HUES6 (cell line): ENCODE measurements at regions not wholly inside any gene's neighbourhood (a gene's known extent, or its start where the extent isn't known, plus 50 kb on each side); places are given as distances from the start of the nearest gene placed in this dataset.
"Not testable (repeated sequence)": the region's sequence is repeated elsewhere in the genome, so short reads cannot be mapped to it uniquely, and the experiment has no call there.

ENCODE experiments used
- H3K27ac ChIP-seq: 2 replicates; pipeline ENCODE4 v1.7.0; 2013; ENCODE audit warnings: low read depth, mild to moderate bottlenecking, low read length, inconsistent platforms
- H3K27me3 ChIP-seq: 2 replicates; pipeline ENCODE4 v1.6.1; 2013; ENCODE audit warnings: low read length; ENCODE audit not compliant: control insufficient read depth, insufficient read depth
- H3K36me3 ChIP-seq: 2 replicates; pipeline ENCODE4 v1.6.1; 2013; ENCODE audit warnings: low read length; ENCODE audit not compliant: control insufficient read depth, insufficient read depth
- H3K4me1 ChIP-seq: 2 replicates; pipeline ENCODE4 v1.6.1; 2013; ENCODE audit warnings: low read length; ENCODE audit not compliant: control insufficient read depth, insufficient read depth
- H3K4me3 ChIP-seq: 2 replicates; pipeline ENCODE4 v1.5.1; 2013; ENCODE audit warnings: low read depth, low read length
- H3K9ac ChIP-seq: one replicate; pipeline ENCODE4 v1.6.1; 2013; ENCODE audit warnings: mild to moderate bottlenecking, low read length
- H3K9me3 ChIP-seq: 2 replicates; pipeline ENCODE4 v1.6.1; 2013; ENCODE audit warnings: low read depth, low read length; ENCODE audit not compliant: control insufficient read depth, insufficient read depth

DNA sequence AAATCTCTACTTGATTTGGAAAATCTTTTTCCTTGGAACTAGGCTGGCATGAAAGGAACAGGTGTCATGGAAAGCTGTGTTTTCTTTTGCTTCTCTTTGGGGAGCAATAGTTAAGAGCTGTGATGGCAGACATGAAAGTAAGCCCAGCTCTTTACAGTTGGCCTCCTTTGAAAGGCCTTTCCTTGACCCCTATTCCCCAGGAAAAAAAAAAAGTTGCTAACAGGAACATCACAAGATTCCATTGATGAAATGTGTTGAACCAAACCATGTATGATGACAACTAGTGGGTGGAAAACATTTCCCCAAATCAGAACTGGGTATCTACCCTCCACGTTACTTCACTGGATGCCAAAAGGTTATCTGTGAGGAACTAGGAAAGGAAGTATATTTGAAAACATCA is 190.7 kb upstream of the RPL34 start:
- H3K27ac ChIP-seq = no peak overlapping the region
- no peak overlapping the region for H3K9ac ChIP-seq
- no peaks in the 10 kb centered on the region for H3K27me3 ChIP-seq
- peaks cover 3% of the 10 kb centered on the region; the same call in 1 of the 2 replicates for H3K9me3 ChIP-seq
- no peak overlapping the region for H3K4me3 ChIP-seq
- no peaks in the 10 kb centered on the region for H3K4me1 ChIP-seq
- no peaks in the 10 kb centered on the region for H3K36me3 ChIP-seq

DNA sequence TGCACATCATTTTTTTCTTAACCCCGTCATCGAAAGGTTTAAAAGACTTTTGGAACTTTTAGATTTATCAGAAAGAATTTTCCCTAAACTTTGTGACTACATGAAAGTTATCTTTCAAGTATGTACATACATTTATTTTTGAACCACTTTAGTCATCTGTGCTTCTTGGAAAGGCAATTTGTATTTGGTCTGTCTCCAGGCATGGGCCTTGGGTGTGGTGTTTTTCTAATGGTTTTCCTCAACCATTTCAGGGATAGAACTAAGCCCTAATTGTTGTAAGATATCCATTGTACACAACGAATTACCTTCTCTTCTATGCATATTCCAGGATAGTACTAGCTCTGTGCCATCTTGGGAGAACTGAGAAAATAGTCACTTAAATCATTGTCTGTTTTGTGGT is 191.5 kb upstream of the RPL34 start:
- H3K9ac ChIP-seq = no peak overlapping the region
- H3K4me3 ChIP-seq = no peak overlapping the region
- H3K4me1 ChIP-seq = no peaks in the 10 kb centered on the region
- H3K9me3 ChIP-seq = 0 out of 2 replicates have a peak, but pooled peaks cover under 1% of the 10 kb centered on the region
- H3K27ac ChIP-seq = no peak overlapping the region; the same call in 1 of the 2 replicates
- H3K27me3 ChIP-seq = no peaks in the 10 kb centered on the region
- no peaks in the 10 kb centered on the region for H3K36me3 ChIP-seq

DNA sequence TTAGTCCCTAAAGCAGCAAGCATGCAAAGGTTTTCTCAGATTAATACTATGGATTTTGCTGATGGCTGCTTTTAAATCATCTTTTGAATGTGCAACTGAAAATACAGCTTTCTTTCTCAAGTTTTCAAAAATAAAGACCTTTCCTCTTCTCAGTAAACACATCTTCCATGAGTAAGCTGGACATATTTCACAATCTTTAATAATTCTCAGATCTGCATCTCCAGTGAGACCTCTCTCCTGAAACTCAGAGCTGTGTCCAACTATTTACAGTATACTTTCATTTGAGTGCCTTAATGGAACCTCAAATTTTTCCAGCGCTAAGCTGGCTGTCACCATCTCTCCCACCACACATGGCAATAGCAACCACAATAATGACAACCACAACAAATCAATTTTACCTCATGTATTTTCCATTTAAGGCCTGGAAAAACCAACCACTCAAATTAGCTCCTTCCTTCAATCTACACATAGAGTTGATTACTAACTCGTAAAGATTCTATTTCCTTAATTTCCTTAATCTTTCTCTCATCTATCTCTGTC is 192.4 kb upstream of the RPL34 start:
- no peak overlapping the region for H3K27ac ChIP-seq
- no peak overlapping the region for H3K9ac ChIP-seq
- H3K36me3 ChIP-seq = no peaks in the 10 kb centered on the region
- no peaks in the 10 kb centered on the region for H3K9me3 ChIP-seq
- no peaks in the 10 kb centered on the region for H3K27me3 ChIP-seq
- H3K4me3 ChIP-seq = no peak overlapping the region
- no peaks in the 10 kb centered on the region for H3K4me1 ChIP-seq

DNA sequence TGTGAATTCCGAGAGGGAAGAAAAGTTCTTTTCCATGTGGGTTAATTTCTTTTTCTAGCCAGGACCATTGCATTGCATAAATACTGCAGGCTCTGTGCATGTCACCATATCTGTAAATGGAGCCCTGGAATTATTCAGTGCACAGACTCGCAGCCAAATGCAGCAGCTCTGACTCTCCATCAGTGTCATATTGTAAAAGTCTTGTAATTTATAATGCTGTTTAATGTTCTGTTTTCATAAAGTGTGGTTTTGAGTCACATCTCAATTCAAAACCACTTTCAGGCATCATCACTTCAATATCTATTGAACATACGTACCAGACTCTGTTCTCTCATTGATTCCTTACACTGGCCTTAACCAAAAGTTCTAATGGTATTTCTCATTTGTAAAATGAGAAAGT is 193.9 kb upstream of the RPL34 start:
- peaks cover 6% of the 10 kb centered on the region; the same call in 1 of the 2 replicates for H3K9me3 ChIP-seq
- no peak overlapping the region for H3K4me3 ChIP-seq
- no peaks in the 10 kb centered on the region for H3K27me3 ChIP-seq
- H3K36me3 ChIP-seq = no peaks in the 10 kb centered on the region
- no peaks in the 10 kb centered on the region for H3K4me1 ChIP-seq
- no peak overlapping the region for H3K9ac ChIP-seq
- no peak overlapping the region for H3K27ac ChIP-seq

DNA sequence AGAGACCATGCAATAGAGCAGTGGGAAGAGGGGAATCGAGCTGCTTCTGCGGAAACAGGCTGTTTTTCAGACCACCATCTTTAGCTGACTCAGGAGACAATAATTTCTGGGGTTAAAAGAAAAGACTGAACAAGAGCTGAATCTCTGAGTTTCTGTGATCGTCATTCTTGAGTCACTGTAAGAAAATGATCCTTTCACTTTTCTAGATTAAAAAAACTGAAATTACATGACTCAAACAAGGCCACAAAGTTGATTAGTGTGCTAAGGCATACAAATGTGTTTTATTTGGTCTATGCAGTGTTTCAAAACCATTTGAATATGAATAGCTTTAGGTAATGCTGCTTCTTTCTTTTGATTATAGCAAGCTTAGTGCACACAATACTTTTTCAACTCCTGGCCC is 194.4 kb upstream of the RPL34 start:
- H3K4me1 ChIP-seq = no peaks in the 10 kb centered on the region
- H3K4me3 ChIP-seq = no peak overlapping the region
- H3K27me3 ChIP-seq = no peaks in the 10 kb centered on the region
- H3K27ac ChIP-seq = no peak overlapping the region
- no peaks in the 10 kb centered on the region for H3K36me3 ChIP-seq
- no peak overlapping the region for H3K9ac ChIP-seq
- H3K9me3 ChIP-seq = peaks cover 6% of the 10 kb centered on the region; the same call in 1 of the 2 replicates

DNA sequence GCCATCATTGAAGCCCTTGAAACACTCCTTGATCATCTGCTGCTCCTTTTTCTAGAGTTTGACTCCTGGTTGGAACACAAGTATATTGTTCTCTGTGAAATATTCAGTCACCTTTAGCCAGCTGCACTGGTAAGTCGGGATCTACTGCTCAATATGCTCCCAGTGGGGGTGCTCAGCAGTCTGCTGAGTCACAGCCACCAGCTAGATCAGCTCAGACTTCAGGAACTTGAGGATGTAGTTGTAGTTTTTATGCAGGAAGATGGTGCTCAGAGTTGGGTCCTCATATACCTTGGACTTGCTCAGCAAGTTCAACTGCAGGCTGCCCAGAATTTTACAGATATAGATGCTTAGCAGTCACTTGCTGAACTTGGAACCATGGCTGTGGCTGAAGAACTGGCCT is 202.5 kb upstream of the RPL34 start:
- Histone ChIP-seq H3K27me3 (no peaks in the 10 kb centered on the region), H3K27ac (no peak overlapping the region), H3K4me1 (no peaks in the 10 kb centered on the region), H3K36me3 (no peaks in the 10 kb centered on the region), H3K9ac (no peak overlapping the region), H3K9me3 (peaks cover 6% of the 10 kb centered on the region), H3K4me3 (no peak overlapping the region)

DNA sequence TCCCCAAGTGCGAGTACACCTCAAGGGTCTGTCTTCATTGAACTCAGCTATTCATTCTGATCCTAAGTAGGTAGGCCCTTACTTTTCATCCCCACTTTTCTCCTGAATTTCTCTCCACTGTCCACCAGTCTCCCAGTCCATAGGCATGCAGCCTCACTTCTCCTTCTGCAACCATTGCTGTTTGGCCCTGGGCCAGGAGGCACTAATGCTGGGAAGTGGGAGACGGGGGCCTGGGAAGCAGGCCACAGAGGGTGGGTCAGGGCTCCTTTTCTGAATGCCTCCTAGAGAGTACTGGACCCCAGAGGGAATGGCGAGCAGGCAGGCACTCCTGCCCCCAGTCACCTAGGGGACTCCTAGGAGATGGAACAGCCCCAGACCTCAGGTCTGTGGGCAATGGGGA is 203.5 kb upstream of the RPL34 start:
- Histone ChIP-seq H3K9ac (no peak overlapping the region), H3K4me3 (no peak overlapping the region), H3K36me3 (no peaks in the 10 kb centered on the region), H3K27ac (no peak overlapping the region), H3K4me1 (no peaks in the 10 kb centered on the region), H3K9me3 (no peaks in the 10 kb centered on the region; the same call in 1 of the 2 replicates), H3K27me3 (no peaks in the 10 kb centered on the region)

DNA sequence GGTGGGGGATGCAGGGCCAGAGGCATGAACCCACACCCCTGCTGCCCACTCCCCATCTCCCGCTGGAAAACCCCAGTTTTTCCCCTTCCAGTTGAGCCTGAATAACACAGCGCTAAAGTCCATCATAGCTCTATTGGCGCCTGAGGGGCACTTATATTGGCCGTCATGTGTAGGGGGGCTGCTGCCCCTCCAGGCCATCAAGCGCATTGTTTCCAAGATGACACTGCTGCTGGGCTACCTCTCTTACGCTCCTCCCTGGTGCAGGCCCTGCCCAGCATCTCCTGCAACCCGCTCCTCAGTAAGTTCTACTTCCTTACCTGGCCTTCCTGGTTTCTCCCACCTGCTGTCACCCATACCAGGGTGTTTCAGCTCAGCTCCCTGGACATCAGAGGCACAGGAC is 205.0 kb upstream of the RPL34 start:
- no peaks in the 10 kb centered on the region for H3K27me3 ChIP-seq
- H3K4me3 ChIP-seq = no peak overlapping the region
- H3K27ac ChIP-seq = no peak overlapping the region

DNA sequence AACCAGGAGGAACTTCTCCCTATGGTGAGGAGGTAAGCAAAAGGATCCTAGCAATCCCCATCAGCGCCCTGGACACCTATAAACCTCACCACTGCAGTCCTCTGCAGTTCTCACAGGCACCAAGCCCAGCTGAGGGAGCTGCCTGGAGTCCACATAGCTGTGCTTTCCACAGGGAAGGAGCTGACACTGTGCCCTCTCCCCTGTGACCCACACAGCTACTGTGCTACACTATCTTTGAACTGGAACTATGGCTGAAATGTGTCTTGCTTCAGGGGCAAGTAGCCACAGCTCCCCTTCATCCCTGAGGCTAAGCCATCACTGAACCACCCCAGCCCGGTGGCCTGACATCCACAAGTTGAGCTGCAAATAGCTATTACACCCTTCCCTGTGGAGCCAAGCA is 208.5 kb upstream of the RPL34 start:
- Histone ChIP-seq H3K27me3 (no peaks in the 10 kb centered on the region), H3K4me3 (no peak overlapping the region), H3K9ac (no peak overlapping the region), H3K27ac (no peak overlapping the region), H3K4me1 (peaks cover 5% of the 10 kb centered on the region; the same call in 1 of the 2 replicates), H3K9me3 (peaks cover 9% of the 10 kb centered on the region), H3K36me3 (no peaks in the 10 kb centered on the region)

More for the DNA sequence above, 205.0 kb upstream of the RPL34 start:
- no peak overlapping the region for H3K9ac ChIP-seq
- H3K9me3 ChIP-seq = no peaks in the 10 kb centered on the region
- H3K4me1 ChIP-seq = peaks cover 5% of the 10 kb centered on the region; the same call in 1 of the 2 replicates
- no peaks in the 10 kb centered on the region for H3K36me3 ChIP-seq

DNA sequence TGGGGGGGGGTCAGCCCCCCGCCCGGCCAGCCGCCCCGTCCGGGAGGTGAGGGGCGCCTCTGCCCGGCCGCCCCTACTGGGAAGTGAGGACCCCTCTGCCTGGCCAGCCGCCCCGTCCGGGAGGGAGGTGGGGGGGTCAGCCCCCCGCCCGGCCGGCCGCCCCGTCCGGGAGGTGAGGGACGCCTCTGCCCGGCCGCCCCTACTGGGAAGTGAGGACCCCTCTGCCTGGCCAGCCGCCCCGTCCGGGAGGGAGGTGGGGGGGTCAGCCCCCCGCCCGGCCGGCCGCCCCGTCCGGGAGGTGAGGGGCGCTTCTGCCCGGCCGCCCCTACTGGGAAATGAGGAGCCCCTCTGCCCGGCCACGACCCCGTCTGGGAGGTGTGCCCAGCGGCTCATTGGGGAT is 210.7 kb upstream of the RPL34 start:
- not testable (repeated sequence) for H3K4me3 ChIP-seq, H3K4me1 ChIP-seq, H3K27ac ChIP-seq, H3K9ac ChIP-seq, H3K36me3 ChIP-seq, H3K27me3 ChIP-seq
- peaks cover 26% of the 10 kb centered on the region for H3K9me3 ChIP-seq

DNA sequence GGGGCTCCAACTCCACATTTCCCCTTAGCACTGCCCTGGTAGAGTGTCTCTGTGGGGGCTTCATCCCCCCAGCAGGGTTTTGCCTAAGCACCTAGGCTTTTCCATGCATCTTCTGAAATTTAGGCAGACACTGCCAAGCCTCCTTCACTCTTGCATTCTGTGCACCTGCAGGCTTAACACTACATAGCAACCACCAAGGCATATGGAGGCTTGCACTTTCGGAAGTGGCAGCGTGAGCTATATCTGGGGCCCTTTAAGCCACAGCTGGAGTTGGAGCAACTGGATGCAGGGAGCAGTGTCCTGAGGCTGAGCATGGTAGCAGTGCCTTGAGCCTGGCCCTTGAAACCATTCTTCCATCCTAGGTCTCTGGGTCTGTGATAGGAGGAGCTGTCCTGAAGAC is 214.8 kb upstream of the RPL34 start:
- Histone ChIP-seq H3K9ac (no peak overlapping the region), H3K4me1 (peaks cover 1% of the 10 kb centered on the region; the same call in 1 of the 2 replicates), H3K27me3 (no peaks in the 10 kb centered on the region), H3K27ac (no peak overlapping the region), H3K4me3 (no peak overlapping the region), H3K36me3 (no peaks in the 10 kb centered on the region), H3K9me3 (peaks cover 26% of the 10 kb centered on the region)

DNA sequence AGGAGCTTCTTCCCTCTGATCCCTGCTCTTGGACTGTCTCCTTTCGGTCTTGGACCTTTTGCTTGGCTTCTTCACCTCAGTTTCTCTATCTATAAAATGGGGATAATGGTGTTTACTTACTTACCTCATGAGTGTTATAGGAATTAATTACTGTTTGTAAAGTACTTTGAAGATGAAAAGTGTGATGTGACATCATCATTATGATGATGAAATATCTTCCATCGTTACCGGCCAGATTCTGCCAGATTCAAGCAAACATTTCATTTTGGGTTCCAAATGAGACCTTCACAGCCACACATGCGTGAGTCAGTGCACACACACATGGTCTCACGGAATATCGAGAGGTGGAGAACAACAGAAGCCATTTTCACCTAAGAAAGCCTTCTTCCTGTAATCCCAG is 220.1 kb upstream of the RPL34 start:
- no peak overlapping the region for H3K4me3 ChIP-seq
- no peaks in the 10 kb centered on the region for H3K27me3 ChIP-seq
- H3K9me3 ChIP-seq = peaks cover 3% of the 10 kb centered on the region
- H3K4me1 ChIP-seq = peaks cover 10% of the 10 kb centered on the region; the same call in 1 of the 2 replicates
- no peaks in the 10 kb centered on the region for H3K36me3 ChIP-seq
- H3K9ac ChIP-seq = no peak overlapping the region
- H3K27ac ChIP-seq = no peak overlapping the region
